ENCODE measurements at regions not wholly inside any gene's neighbourhood (a gene's known extent, or its start where the extent isn't known, plus 50 kb on each side); places are given as distances from the start of the nearest gene placed in this dataset.

DNA sequence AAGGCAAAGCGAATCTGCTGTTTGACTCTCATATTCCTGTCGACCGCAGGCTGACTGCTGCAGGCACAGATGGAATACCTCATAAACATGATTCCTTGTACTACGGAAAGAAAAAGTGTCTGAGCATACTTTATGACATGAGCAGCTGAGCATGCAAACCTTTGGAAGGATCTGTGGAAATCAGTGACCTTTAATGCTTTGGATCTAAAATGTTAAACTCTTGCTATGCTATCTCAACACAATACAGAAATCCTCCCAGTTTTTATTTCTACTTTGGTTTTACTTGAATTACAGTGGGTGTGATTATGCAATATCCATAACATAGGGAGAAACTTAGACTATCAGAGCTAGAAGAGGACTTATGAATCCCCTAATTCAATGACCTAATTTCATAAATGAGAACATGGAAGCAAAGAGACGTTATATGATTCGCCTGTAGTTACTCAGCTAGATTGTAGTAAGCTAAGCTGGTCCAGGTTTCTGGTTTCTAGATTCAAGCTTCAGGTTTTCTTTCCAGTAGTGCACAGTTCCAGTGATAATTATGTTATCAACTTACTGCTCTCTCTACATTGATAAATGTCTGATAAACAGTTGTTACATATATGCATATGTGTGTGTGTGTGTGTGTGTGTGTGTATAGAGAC lies 127.6 kb upstream of the GBE1 start:
- TF ChIP-seq, protein P1, sequence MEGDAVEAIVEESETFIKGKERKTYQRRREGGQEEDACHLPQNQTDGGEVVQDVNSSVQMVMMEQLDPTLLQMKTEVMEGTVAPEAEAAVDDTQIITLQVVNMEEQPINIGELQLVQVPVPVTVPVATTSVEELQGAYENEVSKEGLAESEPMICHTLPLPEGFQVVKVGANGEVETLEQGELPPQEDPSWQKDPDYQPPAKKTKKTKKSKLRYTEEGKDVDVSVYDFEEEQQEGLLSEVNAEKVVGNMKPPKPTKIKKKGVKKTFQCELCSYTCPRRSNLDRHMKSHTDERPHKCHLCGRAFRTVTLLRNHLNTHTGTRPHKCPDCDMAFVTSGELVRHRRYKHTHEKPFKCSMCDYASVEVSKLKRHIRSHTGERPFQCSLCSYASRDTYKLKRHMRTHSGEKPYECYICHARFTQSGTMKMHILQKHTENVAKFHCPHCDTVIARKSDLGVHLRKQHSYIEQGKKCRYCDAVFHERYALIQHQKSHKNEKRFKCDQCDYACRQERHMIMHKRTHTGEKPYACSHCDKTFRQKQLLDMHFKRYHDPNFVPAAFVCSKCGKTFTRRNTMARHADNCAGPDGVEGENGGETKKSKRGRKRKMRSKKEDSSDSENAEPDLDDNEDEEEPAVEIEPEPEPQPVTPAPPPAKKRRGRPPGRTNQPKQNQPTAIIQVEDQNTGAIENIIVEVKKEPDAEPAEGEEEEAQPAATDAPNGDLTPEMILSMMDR (IDR thresholded peaks at IDR 0.05): no peak
- TF ChIP-seq POLR2A (IDR thresholded peaks at IDR 0.05): no peak

Measured in testis (tissue), 2 donors.